Adrenal gland (tissue), 9 donors: ENCODE measurements at regions not wholly inside any gene's neighbourhood (a gene's known extent, or its start where the extent isn't known, plus 50 kb on each side); places are given as distances from the start of the nearest gene placed in this dataset.

ENCODE experiments used
- DNase-seq, 7 donors: peaks; one replicate each; pipeline ENCODE4 v3.0.0-alpha.2; 2019 to 2020
- H3K27ac ChIP-seq, 5 donors: fragments of 200-600 bp; sonication (generic) in 4 of 5; 1 replicate in 3 of 5; 2 replicates in 2 of 5; pipeline versions ENCODE4 v1.5.1 to v1.8.0; 2016 to 2020; ENCODE audit warnings: mild to moderate bottlenecking in 1 of 5
- H3K27me3 ChIP-seq: fragments of 200-600 bp; 2 replicates; pipeline ENCODE4 v1.8.0; 2021
- H3K36me3 ChIP-seq, 2 donors: fragments of 200-600 bp; replicated peaks in 1 of 2; 1 replicate in 1 of 2; 2 replicates in 1 of 2; pipeline versions ENCODE4 v1.5.1 to v1.8.0; 2018 to 2022
- H3K4me1 ChIP-seq, 2 donors: fragments of 200-600 bp; replicated peaks in 1 of 2; 1 replicate in 1 of 2; 2 replicates in 1 of 2; pipeline versions ENCODE4 v1.5.1 to v1.8.0; 2018 to 2021
- H3K4me3 ChIP-seq, 4 donors: fragments of 200-600 bp; sonication (generic) in 3 of 4; one replicate each; pipeline ENCODE4 v1.5.1; 2016 to 2018
- H3K9me3 ChIP-seq, 3 donors: fragments of 200-600 bp; sonication (generic) in 1 of 3; replicated peaks in 1 of 3; 1 replicate in 2 of 3; 2 replicates in 1 of 3; pipeline versions ENCODE4 v1.5.1 to v1.8.0; 2016 to 2021
- CTCF ChIP-seq, 6 experiments: fragments of 450-650 bp in 4 of 6; fragments of 200-600 bp in 2 of 6; sonication (generic) in 1 of 6; IDR thresholded peaks; 1 replicate in 5 of 6; 2 replicates in 1 of 6; pipeline versions ENCODE4 v1.5.1 to v1.8.0; 2016 to 2021; ENCODE audit warnings: antibody characterized with exemption in 6 of 6, mild to moderate bottlenecking in 2 of 6, moderate library complexity in 1 of 6
- POLR2A ChIP-seq, 2 donors: fragments of 450-650 bp; IDR thresholded peaks; one replicate each; pipeline ENCODE4 v1.6.1; 2017; ENCODE audit warnings: antibody characterized with exemption in 2 of 2, mild to moderate bottlenecking in 2 of 2, moderate library complexity in 1 of 2
- WGBS, 4 donors: extraction: QIAGEN DNeasy Blood & Tissue Kit in 2 of 4; methylation state at CpG; one replicate each; pipeline versions ENCODE4 v1.1.5 to v1.1.7; 2013 to 2017; 5-methylcytosine and 5-hydroxymethylcytosine counted together
- intact Hi-C, 2 donors: fragments of 100-400 bp; cut with DNase I; formaldehyde crosslinking; loops; one replicate each; pipeline versions ENCODE4 v1.14.1 to v1.15.0; 2022 to 2023
- donor health status: healthy with polysubstance abuse.
- donor health status: Bipolar disorder and iron deficiency.
- donor health status: DM: yes; HTN: yes; CAD: no.
- donor health status: DM: no; HTN: no; CAD: no.
- donor health status: DM: no; HTN: no; CAD: no.

- peak in 1 of 7 donors; percentile 7 for DNase-seq
- Histone ChIP-seq H3K27me3 (no peaks in the 10 kb centered on the region), H3K27ac (no peak overlapping the region), H3K36me3 (no peaks in the 10 kb centered on the region), H3K9me3 (peaks cover 0 to 4% (median 3%) of the 10 kb centered on the region in 3 donors), H3K4me3 (no peak overlapping the region), H3K4me1 (no peaks in the 10 kb centered on the region)
- no peak for TF ChIP-seq CTCF (IDR thresholded peaks at IDR 0.05)
- TF ChIP-seq POLR2A (IDR thresholded peaks at IDR 0.05): no peak
- intact Hi-C loops: no loop called here
- 53 to 80% (median 62%) methylated on average over 3 of the region's 3 CpGs for WGBS, 4 donors
These were observed 87.9 kb upstream of the KLF14 start for GRCh38 chr7:130821864-130822263.

GRCh38 chr7:130822642-130823041 is 88.6 kb upstream of the KLF14 start:
- Histone ChIP-seq H3K27me3 (no peaks in the 10 kb centered on the region), H3K27ac (no peak overlapping the region), H3K4me1 (no peaks in the 10 kb centered on the region), H3K36me3 (no peaks in the 10 kb centered on the region), H3K4me3 (no peak overlapping the region), H3K9me3 (peaks cover 0 to 4% (median 3%) of the 10 kb centered on the region in 3 donors)
- 55 to 62% (median 59%) methylated on average over 2 of the region's 2 CpGs for WGBS, 4 donors
- DNase-seq: no peak
- intact Hi-C loops: no loop called here
- TF ChIP-seq CTCF (IDR thresholded peaks at IDR 0.05) (no peak), POLR2A (IDR thresholded peaks at IDR 0.05) (no peak)

GRCh38 chr7:130823060-130823459 is 89.1 kb upstream of the KLF14 start:
- no peaks in the 10 kb centered on the region for H3K27me3 ChIP-seq
- no peak for TF ChIP-seq CTCF (IDR thresholded peaks at IDR 0.05)
- no peak for TF ChIP-seq POLR2A (IDR thresholded peaks at IDR 0.05)
- no peak overlapping the region for H3K27ac ChIP-seq
- no peaks in the 10 kb centered on the region for H3K4me1 ChIP-seq
- no peaks in the 10 kb centered on the region for H3K36me3 ChIP-seq
- peaks cover 0 to 4% (median 3%) of the 10 kb centered on the region in 3 donors for H3K9me3 ChIP-seq
- intact Hi-C loops: no loop called here
- DNase-seq: no peak
- no peak overlapping the region for H3K4me3 ChIP-seq
- 86 to 94% (median 90%) methylated on average over 2 of the region's 2 CpGs for WGBS, 4 donors

- intact Hi-C loops: no loop called here
- no peaks in the 10 kb centered on the region for H3K4me1 ChIP-seq
- no peak overlapping the region for H3K27ac ChIP-seq
- H3K9me3 ChIP-seq: peaks cover 0 to 4% (median 3%) of the 10 kb centered on the region in 3 donors
- no peaks in the 10 kb centered on the region for H3K36me3 ChIP-seq
- H3K27me3 ChIP-seq: no peaks in the 10 kb centered on the region
- H3K4me3 ChIP-seq: no peak overlapping the region
- no peak for DNase-seq
- TF ChIP-seq POLR2A (IDR thresholded peaks at IDR 0.05): no peak
- TF ChIP-seq CTCF (IDR thresholded peaks at IDR 0.05): no peak
These were observed 91.8 kb upstream of the KLF14 start for GRCh38 chr7:130825819-130826218.
